HG03159 (cell line): ENCODE measurements at regions not wholly inside any gene's neighbourhood (a gene's known extent, or its start where the extent isn't known, plus 50 kb on each side); places are given as distances from the start of the nearest gene placed in this dataset.

Experiments used
- ATAC-seq: cut with Tn5 transposase; IDR thresholded peaks from one replicate; pipeline ENCODE4 v1.9.1; 2021; ENCODE audit warnings: mild to moderate bottlenecking, moderate library complexity; ENCODE audit not compliant: unreplicated experiment

DNA sequence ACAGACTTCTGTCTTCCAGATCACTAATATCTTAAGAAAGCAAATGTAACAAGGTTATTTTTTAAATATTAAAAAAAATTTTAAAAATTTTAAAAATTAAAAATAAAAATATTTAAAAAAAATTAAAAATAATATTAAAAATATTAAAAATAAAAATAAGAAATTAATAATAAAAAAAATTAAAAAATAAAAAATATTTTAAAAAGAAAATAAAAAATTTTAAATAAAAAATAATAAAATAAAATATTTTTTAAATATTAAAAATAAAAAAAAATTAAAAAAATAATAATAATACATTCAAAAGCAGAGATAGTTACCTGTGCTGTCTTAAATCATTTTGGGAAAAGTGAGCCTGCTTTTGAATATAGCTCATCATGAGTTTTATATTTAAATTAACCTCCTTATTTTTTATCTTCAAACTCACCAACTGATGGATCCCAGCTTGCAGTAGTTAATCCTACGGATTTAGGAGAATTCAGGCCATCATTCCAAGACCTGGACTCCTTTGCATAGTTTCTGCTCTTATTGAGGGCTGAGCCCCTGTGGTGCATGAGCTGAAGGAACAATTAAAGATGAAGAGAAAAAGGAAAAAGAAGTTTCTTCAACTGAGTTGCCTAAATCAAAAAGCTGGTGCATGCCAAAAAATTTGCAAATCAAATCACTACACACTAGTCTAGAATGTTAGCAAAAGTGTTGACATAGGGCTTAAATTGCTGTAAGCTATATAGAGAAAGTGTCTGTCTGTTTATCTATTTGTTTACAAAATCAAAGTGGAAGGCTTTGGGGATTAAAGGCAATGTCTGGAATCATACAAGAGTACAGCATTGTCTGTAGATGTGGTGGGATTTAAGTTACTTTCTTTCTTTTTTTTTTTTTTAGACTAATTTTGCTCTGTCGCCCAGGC is 50.5 kb upstream of the ZNF438 start:
- no peak for ATAC-seq

DNA sequence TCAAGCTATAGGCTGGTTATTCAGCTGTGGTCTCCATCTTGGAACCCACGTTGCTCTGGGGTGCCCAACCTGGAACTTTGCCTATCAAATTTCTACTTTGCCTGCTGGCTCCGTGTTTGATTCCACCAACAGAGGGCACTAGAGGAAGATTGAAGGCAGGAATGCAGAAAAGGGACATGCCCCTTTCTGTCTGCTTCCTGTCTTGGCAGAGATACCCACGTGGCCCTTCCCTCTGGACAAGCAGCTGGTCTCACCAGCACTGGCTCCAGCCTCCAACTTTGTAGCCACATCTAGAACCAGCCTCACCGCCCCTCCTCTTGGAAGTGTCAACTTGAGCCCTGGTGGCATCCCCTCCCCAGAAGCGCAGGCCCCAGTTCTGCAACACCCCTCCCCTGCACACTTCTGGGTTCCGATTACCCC is 52.1 kb upstream of the ZNF438 start:
- no peak for ATAC-seq

DNA sequence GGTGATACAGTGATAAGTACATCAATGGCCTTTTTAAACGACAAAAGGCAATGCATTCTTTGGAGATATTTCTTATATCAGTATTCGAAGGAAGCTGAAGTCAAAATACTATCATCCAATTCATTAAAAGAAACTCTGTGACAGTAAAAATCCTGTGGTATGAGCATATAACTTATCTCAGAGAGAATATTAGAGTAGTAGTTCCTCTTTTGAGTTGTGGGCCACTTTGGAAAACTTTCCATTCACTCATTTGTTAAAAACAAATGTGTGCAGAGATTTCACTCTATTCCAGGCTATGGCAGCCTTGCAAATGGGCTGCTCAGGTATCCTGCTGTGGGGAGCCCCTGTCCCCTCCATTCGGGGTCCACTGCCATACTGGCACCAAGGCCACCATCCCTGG is 55.3 kb upstream of the ZNF438 start:
- ATAC-seq: no peak

DNA sequence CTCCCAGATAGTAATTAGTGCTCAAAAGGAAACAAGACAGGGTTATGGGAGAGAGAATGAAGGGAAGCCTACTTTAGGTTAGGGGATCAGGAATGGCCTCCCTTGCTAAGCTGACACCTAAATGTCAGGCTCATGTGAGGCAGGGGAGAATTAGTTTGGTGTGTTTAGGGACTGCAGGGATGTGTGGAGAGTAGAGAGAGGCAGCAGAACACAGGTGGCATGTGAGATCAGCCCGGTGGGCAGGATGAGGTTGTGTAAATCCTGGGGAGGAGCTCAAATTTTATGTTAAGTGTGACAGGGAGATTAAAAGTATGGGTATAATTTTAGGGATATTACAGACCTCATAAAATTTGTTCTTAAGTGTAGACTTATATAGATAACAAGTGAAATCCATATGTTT is 56.2 kb upstream of the ZNF438 start:
- no peak for ATAC-seq

DNA sequence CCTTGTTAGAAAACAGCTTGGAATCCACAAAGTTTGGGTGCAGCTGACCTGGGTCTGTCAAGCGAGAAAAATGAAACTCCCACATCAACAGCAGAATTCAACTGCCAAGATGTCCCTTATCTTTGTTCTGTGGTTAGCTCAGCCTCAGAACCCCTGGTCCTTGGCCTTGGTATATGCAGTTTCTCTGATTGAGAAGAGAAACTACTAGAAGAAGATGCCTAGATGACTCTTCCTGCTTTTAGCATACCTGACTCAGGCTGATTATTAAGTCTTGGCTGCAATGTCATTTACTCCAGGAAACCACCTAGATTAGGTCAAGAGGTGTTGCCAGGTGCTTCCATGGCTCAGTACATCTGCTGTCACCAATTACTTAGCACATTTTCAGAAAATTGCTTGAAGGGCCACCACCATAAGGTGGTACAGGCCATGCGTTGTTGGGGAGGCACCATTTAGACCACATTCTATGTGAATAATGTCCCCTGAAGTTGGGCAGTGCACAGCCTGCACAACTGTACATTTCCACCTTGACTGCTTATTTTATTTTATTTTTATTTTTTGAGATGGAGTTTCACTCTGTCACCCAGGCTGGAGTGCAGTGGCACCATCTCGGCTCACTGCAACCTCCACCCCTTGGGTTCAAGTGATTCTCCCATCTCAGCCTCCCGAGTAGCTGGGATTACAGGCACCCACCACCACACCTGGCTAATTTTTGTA is 59.4 kb upstream of the ZNF438 start:
- ATAC-seq: peak; percentile 94

DNA sequence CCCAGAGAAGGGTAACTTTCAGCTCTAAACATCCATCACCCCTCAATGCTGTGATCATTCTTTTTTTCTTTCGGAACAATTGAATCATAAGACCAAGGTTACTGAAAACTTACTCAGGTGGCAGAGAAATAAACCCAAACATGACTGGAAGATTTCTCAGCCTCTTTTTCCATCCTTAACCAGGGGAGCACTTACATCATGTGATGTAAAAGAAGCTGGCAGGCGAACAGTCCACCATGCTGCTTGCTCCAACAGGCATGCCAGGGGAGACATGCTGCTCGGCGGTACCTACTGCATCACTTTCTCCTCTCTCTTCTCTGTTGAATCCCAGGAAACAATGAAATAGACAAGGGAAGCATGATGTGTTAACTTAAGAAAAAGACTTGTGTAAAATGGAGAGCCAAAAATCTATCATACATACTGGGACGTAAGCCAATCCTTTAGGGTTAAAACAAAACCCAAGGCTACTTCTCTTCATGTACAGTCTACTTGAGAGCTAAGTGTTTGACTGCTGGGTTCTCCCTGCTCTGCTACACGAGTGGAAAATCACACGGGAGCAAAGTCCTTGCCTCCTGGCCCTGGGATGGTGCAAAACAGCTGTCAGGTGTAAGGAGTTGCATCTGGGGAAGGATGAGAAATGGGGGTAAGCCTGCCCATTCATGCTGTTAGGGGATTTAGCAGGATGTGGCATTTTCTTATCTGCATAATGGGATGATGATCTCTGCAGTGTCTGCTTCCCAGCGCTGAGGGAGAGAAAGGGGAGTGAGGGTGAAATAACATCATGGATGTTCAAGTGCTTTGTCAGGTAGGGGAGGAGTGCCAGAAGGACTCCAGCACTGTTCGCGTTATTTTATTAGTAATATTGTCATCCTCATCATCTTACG is 64.3 kb upstream of the ZNF438 start:
- ATAC-seq: no peak

DNA sequence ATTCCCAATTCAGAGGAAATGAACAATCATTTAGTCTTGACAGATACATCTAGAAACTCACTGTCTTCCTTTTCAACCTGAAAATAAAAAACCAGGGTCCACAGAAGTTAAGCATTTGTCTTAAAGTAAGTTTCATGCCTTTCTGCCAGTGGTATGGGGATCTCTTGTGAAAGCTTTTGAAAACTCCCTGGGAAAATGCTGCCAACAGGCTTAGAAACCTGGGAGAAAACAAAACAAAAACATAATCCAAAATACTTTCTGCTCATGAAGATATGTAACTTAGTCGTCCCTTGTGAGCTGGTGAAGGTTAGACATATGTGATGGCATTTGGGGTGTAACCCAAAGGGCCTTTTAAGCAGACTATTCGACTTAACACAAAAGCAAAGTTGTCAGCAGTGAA is 66.4 kb upstream of the ZNF438 start:
- ATAC-seq: no peak

DNA sequence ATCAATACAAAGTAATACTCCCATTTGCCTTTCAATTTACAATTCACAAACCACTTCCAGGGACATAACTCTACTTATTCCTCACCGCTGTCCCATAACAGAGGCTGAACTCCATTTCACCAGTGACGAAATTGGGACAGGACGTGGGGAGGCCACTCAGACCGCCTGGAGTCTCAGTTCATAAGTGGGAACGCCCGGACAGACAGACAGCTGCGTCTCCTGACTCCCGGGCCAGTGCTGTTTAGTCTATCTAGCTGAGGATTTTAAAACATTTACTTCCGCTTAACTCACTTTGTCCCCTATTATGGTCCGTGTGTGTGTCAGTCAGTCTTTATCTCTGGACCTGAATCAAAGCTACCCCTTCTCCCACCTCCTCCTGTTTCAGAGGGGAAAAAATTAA is 67.4 kb upstream of the ZNF438 start:
- ATAC-seq: no peak

DNA sequence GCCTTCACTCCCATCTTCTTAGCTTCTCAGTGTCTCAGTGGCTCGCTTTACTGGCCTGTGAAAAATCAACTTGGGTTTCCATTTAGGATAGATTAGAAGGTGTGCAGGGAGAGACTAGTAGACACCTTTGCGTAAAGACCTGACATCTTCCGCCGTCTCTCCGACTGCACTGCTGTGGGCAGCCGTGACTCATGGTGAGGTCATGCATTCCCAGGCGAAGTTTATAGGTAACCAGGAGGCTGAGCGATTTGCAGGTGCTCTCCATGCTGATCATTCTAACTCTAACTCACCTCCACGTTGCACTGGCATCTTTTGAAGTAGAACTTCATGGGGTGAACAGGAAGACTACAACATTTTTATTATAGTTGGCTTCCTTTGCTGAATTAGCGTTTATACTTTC is 68.0 kb upstream of the ZNF438 start:
- no peak for ATAC-seq

DNA sequence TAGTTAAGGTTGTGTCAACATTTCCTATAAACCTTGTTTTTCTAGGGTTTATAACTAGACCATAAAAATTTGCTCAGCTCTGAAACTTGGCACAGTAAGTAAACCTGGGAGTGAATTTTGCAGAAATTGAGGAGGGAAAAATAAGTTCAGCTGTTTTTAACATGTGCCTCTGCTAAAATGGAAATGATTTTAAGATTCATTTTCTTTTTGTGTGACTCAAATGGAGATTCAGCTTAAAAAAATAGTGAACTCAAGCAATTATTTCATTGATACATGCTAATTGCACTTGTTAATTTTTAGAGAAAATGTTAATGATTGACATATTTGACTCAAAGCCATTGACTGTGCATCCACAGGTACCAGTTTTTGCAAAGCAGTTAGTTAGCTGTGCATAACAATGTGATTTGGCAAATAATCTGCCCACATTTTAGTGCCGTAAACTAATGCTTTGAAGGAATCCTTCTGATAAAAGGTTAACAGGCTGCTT is 68.5 kb upstream of the ZNF438 start:
- no peak for ATAC-seq

DNA sequence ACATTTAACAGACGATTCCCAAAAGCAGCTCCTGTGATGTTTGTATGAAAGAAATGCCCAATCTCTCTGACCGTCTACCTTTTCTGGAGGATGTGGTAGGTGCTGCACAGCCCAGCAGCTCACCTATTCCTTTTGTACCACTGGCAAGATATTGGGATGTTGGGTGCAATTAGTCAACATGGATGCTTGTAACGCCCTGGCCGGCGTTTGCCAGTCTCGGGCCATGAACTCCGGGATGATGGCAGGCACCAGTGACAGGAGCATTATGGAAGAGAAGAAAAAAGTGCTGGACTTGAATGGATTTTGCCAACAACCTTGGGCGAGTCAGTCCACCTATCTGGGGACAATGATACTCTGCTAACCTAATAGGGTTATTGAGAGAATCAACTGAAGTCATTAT is 69.0 kb upstream of the ZNF438 start:
- ATAC-seq: no peak

DNA sequence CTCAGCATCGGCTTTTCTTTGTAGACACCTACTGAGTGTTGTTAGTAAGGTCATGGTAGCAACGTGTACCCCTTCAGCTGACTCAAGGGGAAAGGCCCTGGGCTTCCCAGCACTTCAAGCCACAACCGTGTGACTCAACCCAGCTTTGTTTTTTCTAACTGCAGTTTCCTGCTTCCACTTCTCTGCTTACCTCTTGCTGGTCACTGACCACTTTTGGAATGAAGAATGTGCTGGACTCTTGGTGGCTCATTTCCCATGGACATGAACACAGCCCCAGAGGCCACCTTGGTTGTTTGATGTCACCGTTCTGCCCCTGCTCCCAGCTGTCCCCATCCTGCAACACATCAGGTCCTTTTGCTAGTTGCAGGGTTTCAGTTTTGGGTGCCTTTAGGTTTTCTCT is 69.5 kb upstream of the ZNF438 start:
- ATAC-seq: peak; percentile 77

DNA sequence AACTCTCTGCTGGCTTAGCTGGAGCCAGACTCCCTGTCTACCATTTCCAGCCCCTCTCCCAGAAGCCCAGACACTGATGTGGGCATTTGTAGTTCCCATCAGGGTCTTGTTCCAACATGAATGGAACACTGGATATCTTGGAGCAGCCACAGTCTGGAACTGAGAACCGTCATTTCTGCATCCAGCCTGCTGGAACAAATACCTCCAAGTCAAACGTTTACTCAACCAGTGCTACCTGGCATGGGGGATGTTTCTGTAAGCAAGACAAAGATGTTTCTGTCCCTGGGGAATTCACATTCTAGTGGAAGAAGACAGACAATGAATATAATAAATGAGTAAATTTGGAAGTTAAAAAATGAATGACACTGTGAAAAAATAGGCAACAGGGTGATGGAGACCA is 70.8 kb upstream of the ZNF438 start:
- no peak for ATAC-seq

DNA sequence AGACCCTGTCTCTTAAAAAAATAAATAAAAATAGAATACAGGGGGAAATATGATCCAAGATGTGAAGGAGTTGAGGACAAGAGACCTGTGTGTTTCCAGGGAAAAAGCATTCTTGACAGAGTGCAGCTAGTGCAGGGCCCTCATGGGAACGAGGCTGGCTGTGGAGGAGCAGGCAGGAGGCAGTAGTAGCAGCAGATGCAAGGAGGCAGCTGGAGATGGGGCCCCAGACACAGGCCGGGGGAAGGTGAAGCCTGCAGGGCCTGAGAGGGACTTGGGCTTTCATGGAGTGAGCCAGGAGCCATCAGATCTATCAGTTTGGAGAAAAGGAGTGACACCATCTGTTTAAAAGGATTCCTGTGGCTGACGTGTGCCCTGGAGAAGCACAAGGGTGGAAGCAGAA is 71.4 kb upstream of the ZNF438 start:
- no peak for ATAC-seq

DNA sequence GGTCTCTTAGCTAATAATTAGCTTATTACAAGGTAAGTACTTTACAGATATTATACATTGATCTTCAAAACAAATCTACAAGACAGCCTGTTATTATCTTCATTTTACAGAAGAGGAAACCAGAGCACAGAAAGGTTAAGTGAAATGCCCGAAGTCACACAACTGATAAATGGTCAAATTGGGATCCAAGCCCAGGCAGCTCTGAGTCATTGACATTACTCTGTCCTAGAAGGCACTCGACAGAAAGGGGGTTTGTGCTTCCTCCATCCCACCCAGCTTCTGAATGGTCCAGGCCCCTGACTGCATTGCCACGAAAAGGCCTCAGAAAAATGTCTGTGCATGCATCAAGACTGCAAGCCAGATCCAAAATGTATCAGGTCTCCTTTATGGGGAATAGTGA is 81.3 kb upstream of the ZNF438 start:
- ATAC-seq: no peak

DNA sequence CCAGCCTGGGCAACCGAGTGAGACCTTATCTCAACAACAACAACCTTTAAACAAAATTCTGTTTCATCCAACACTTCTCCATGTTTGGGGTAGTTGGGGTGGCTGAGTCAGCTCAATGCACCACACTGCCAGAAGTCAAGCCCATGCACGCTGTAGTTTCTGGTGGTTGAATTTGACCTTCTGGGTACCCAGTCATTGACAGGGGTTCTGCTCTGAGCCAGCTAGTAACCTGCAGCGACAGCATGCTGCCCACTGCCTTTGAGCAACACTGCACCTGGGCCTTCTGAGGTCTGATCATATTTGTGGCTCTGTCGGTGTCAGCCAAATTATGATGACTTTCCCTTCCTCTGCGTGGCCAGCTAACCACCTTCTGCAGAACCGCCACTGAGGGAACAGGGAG is 84.6 kb upstream of the ZNF438 start:
- ATAC-seq: no peak

DNA sequence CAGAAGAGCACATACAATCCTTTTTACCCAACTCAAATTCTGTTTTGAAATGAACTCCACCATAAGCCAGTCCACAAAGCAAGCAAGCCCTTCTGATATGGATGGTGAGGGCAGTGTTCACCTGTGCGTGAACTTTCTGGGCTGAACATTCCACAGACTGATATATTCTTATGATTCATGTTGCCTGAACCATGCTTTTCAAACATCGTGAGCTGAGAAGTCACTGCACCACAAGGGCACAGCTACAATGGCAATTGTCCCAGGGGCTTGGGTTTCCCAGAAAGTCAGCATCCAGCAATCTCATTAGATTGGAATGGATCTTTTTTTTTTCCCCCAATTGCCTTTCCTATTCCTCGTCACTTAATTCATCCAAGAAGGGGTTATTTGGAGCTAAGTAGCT is 86.9 kb upstream of the ZNF438 start:
- ATAC-seq: no peak

DNA sequence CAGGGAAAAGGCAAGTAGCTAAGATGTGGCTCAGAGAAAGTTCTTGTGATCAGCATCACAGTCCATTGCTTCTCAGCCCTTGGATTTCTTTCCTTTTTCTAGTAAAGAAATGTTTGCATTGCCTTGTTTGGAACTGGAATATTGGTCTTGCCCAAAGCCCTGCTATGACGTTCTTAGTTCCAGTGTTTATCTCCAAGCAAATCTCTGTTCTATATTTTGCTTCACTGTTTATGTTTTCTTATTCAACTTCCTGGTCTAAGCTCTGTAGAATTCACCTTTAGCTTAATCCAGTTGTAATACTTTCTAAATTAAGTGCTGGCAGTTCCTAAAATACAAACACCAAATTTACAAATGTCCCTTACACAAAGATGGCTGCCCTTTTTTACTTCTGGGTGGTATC is 88.7 kb upstream of the ZNF438 start:
- ATAC-seq: no peak

DNA sequence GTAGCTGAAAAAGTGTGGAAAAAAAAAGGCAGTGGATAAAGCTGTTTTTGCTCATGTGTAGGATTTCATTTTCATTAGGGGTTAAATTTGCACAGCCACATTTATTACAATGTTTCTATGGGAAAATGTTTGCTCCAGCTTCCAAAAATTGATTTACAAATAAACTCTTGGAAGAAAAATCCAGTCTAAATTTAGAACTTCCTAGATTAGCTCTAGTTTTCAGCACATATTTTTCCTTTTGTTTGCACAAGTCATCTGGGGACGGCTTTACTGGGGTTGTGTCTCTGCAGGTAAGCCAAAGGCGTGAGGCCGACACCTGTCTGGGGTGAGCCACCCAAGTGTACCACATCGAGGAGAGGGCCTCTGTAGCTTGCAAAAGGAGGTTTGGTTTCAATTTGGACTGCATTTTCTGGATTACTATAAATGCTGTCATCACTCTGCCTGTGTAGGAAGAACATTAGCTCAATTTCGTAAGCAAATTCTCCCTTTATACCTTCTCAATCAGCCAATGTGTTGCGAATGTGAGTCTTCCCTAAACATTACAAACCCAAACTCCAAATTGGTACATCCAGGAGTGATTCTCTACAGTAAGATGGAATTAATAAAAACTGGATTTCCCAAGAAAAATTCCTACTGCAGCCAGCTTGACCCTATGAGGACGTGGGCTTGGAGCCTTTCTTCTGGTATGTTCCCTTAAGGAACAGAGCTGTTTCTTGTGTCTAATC is 89.5 kb upstream of the ZNF438 start:
- ATAC-seq: no peak

DNA sequence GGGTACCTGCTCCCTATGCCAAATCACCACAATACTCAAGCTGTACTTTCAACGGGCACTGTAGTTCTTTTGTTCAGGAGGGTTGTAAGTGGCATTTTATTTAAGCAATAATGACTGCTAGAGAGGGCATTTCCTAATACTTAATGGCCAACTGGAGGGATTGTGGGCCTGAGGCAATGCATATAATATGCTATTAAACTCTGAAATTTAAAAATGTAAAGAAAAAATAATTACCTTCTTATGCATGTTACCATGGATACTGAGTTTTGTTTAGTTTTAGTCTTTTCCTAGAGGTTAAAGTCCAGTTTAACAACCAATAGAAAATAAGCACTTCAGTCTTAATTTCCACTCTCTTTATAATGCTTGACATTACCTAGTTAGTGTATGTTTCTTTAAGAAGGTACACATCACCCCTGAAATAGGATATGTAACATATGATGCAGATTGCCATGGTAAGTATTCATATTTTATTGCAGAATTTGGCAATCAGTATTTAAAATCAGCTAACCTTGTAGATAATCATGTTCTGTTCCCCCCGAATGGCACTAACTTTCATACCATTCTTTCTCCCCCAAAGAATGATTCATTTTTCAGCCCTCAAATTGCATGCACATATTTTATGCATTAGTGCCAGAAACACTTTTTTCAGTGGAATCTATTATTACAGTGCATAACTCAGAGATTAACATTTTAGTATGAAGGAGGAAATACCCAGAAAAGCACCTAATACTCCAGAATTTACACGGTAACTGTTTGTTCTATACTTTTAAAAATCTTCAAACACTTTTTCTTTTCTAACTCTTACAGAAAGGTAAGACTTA is 90.3 kb upstream of the ZNF438 start:
- ATAC-seq: no peak
